Urinary bladder (tissue), 3 donors: ENCODE measurements at regions not wholly inside any gene's neighbourhood (a gene's known extent, or its start where the extent isn't known, plus 50 kb on each side); places are given as distances from the start of the nearest gene placed in this dataset.

Experiments
- DNase-seq: peaks from one replicate; pipeline ENCODE4 v3.0.0-alpha.2; 2015; ENCODE audit errors: extremely low spot score
- H3K27ac ChIP-seq: one replicate; pipeline ENCODE4 v1.5.1; 2013; ENCODE audit warnings: low read depth, mild to moderate bottlenecking, moderate library complexity
- H3K36me3 ChIP-seq: one replicate; pipeline ENCODE4 v1.6.1; 2013; ENCODE audit warnings: mild to moderate bottlenecking, moderate library complexity; ENCODE audit not compliant: insufficient read depth
- H3K4me1 ChIP-seq: one replicate; pipeline ENCODE4 v1.6.1; 2013; ENCODE audit warnings: mild to moderate bottlenecking, moderate library complexity; ENCODE audit not compliant: insufficient read depth
- H3K4me3 ChIP-seq: one replicate; pipeline ENCODE4 v1.5.1; 2013; ENCODE audit warnings: low read depth, low read length
- WGBS: extraction: QIAGEN DNeasy Blood & Tissue Kit; methylation state at CpG from one replicate; pipeline ENCODE4 v1.1.7; 2013; 5-methylcytosine and 5-hydroxymethylcytosine counted together
- donor health status: healthy with polysubstance abuse.
- donor health status: healthy.

- Histone ChIP-seq H3K4me1 (no peaks in the 10 kb centered on the region), H3K4me3 (no peak overlapping the region), H3K27ac (no peak overlapping the region), H3K36me3 (no peaks in the 10 kb centered on the region)
- 70% methylated on average over 4 of the region's 4 CpGs for WGBS
- no peak for DNase-seq
These were observed 214.0 kb upstream of the MPHOSPH6 start for GRCh38 chr16:82384017-82384416.

- DNase-seq: no peak
- Histone ChIP-seq H3K36me3 (no peaks in the 10 kb centered on the region), H3K27ac (no peak overlapping the region), H3K4me1 (no peaks in the 10 kb centered on the region), H3K4me3 (no peak overlapping the region)
- 69% methylated on average over 4 of the region's 4 CpGs for WGBS
These were observed 212.5 kb upstream of the MPHOSPH6 start for GRCh38 chr16:82382521-82382920.

GRCh38 chr16:82379551-82379950 lies 209.5 kb upstream of the MPHOSPH6 start:
- no peaks in the 10 kb centered on the region for H3K36me3 ChIP-seq
- H3K4me1 ChIP-seq: no peaks in the 10 kb centered on the region
- no peak for DNase-seq
- H3K27ac ChIP-seq: no peak overlapping the region
- 87% methylated on average over 5 of the region's 5 CpGs for WGBS
- no peak overlapping the region for H3K4me3 ChIP-seq

GRCh38 chr16:82373976-82374375 lies 204.0 kb upstream of the MPHOSPH6 start:
- Histone ChIP-seq H3K27ac (no peak overlapping the region), H3K4me1 (no peaks in the 10 kb centered on the region), H3K4me3 (no peak overlapping the region), H3K36me3 (no peaks in the 10 kb centered on the region)
- WGBS: 44% methylated on average over 2 of the region's 2 CpGs
- DNase-seq: no peak

- WGBS: 93% methylated on average over 1 of the region's 1 CpG
- no peaks in the 10 kb centered on the region for H3K36me3 ChIP-seq
- H3K4me3 ChIP-seq: no peak overlapping the region
- no peak overlapping the region for H3K27ac ChIP-seq
- no peak for DNase-seq
- H3K4me1 ChIP-seq: no peaks in the 10 kb centered on the region
These were observed 200.3 kb upstream of the MPHOSPH6 start for GRCh38 chr16:82370282-82370681.

- no peaks in the 10 kb centered on the region for H3K4me1 ChIP-seq
- DNase-seq: no peak
- H3K36me3 ChIP-seq: no peaks in the 10 kb centered on the region
- no peak overlapping the region for H3K27ac ChIP-seq
- no peak overlapping the region for H3K4me3 ChIP-seq
These were observed 198.0 kb upstream of the MPHOSPH6 start for GRCh38 chr16:82368041-82368440.

GRCh38 chr16:82366462-82366861 lies 196.4 kb upstream of the MPHOSPH6 start:
- DNase-seq: no peak
- WGBS: 87% methylated on average over 2 of the region's 2 CpGs
- no peak overlapping the region for H3K27ac ChIP-seq
- H3K4me1 ChIP-seq: no peaks in the 10 kb centered on the region
- no peaks in the 10 kb centered on the region for H3K36me3 ChIP-seq
- no peak overlapping the region for H3K4me3 ChIP-seq

- 66% methylated on average over 2 of the region's 2 CpGs for WGBS
- Histone ChIP-seq H3K27ac (no peak overlapping the region), H3K4me1 (no peaks in the 10 kb centered on the region), H3K4me3 (no peak overlapping the region), H3K36me3 (no peaks in the 10 kb centered on the region)
- DNase-seq: no peak
These were observed 194.7 kb upstream of the MPHOSPH6 start for GRCh38 chr16:82364690-82365089.

GRCh38 chr16:82363026-82363816 lies 193.2 kb upstream of the MPHOSPH6 start:
- DNase-seq: no peak
- WGBS: 72% methylated on average over 11 of the region's 11 CpGs
- H3K36me3 ChIP-seq: no peaks in the 10 kb centered on the region
- no peak overlapping the region for H3K27ac ChIP-seq
- H3K4me3 ChIP-seq: no peak overlapping the region
- H3K4me1 ChIP-seq: no peaks in the 10 kb centered on the region

- H3K36me3 ChIP-seq: no peaks in the 10 kb centered on the region
- H3K4me3 ChIP-seq: no peak overlapping the region
- no peak overlapping the region for H3K27ac ChIP-seq
- no peak for DNase-seq
- WGBS: 91% methylated on average over 4 of the region's 4 CpGs
- H3K4me1 ChIP-seq: no peaks in the 10 kb centered on the region
These were observed 191.9 kb upstream of the MPHOSPH6 start for GRCh38 chr16:82361885-82362284.

GRCh38 chr16:82360024-82360783 lies 190.2 kb upstream of the MPHOSPH6 start:
- H3K4me3 ChIP-seq: no peak overlapping the region
- 94% methylated on average over 2 of the region's 2 CpGs for WGBS
- H3K36me3 ChIP-seq: no peaks in the 10 kb centered on the region
- H3K27ac ChIP-seq: no peak overlapping the region
- H3K4me1 ChIP-seq: no peaks in the 10 kb centered on the region
- no peak for DNase-seq

GRCh38 chr16:82358606-82359221 lies 188.7 kb upstream of the MPHOSPH6 start:
- no peak overlapping the region for H3K4me3 ChIP-seq
- no peaks in the 10 kb centered on the region for H3K4me1 ChIP-seq
- no peaks in the 10 kb centered on the region for H3K36me3 ChIP-seq
- 70% methylated on average over 7 of the region's 7 CpGs for WGBS
- peak; percentile 40 for DNase-seq
- H3K27ac ChIP-seq: no peak overlapping the region

- no peak overlapping the region for H3K27ac ChIP-seq
These were observed 188.1 kb upstream of the MPHOSPH6 start for GRCh38 chr16:82358161-82358560.

GRCh38 chr16:82357237-82357636 lies 187.2 kb upstream of the MPHOSPH6 start:
- no peak for DNase-seq
- Histone ChIP-seq H3K27ac (no peak overlapping the region), H3K4me3 (no peak overlapping the region), H3K36me3 (no peaks in the 10 kb centered on the region), H3K4me1 (no peaks in the 10 kb centered on the region)
- 81% methylated on average over 4 of the region's 4 CpGs for WGBS

More at GRCh38 chr16:82358161-82358560, 188.1 kb upstream of the MPHOSPH6 start:
- 82% methylated on average over 3 of the region's 3 CpGs for WGBS
- H3K4me3 ChIP-seq: no peak overlapping the region
- no peaks in the 10 kb centered on the region for H3K36me3 ChIP-seq
- H3K4me1 ChIP-seq: no peaks in the 10 kb centered on the region
- DNase-seq: no peak
